ENCODE measurements at regions not wholly inside any gene's neighbourhood (a gene's known extent, or its start where the extent isn't known, plus 50 kb on each side); places are given as distances from the start of the nearest gene placed in this dataset.

GRCh38 chr2:175621821-175622220, 380.2 kb downstream of the LNPK start:
- TF ChIP-seq CTCF (IDR thresholded peaks at IDR 0.05; ENCODE audit: low read depth, low read length), result no peak
- DNase-seq (ENCODE audit: low read depth in 2 of 2), result no peak
- H3K4me3 ChIP-seq (replicated peaks in 1 of 2; ENCODE audit: low read depth in 2 of 2, low read length in 2 of 2), result no peak overlapping the region

- H3K4me3 ChIP-seq (replicated peaks in 1 of 2; ENCODE audit: low read depth in 2 of 2, low read length in 2 of 2), result no peak overlapping the region
- TF ChIP-seq CTCF (IDR thresholded peaks at IDR 0.05; ENCODE audit: low read depth, low read length), result no peak
- DNase-seq (ENCODE audit: low read depth in 2 of 2), result no peak
These were observed 382.0 kb downstream of the LNPK start for GRCh38 chr2:175620106-175620505.

- no peak for DNase-seq (ENCODE audit: low read depth in 2 of 2)
- no peak for TF ChIP-seq CTCF (IDR thresholded peaks at IDR 0.05; ENCODE audit: low read depth, low read length)
- no peak overlapping the region for H3K4me3 ChIP-seq (replicated peaks in 1 of 2; ENCODE audit: low read depth in 2 of 2, low read length in 2 of 2)
These were observed 382.7 kb downstream of the LNPK start for GRCh38 chr2:175619179-175620045.

GRCh38 chr2:175612280-175612679, 389.8 kb downstream of the LNPK start:
- no peak for DNase-seq (ENCODE audit: low read depth in 2 of 2)
- H3K4me3 ChIP-seq (replicated peaks in 1 of 2; ENCODE audit: low read depth in 2 of 2, low read length in 2 of 2), result no peak overlapping the region
- TF ChIP-seq CTCF (IDR thresholded peaks at IDR 0.05; ENCODE audit: low read depth, low read length), result no peak

GRCh38 chr2:175606010-175606841, 395.8 kb downstream of the LNPK start:
- DNase-seq (ENCODE audit: low read depth in 2 of 2), result no peak
- TF ChIP-seq CTCF (IDR thresholded peaks at IDR 0.05; ENCODE audit: low read depth, low read length), result no peak
- no peak overlapping the region for H3K4me3 ChIP-seq (replicated peaks in 1 of 2; ENCODE audit: low read depth in 2 of 2, low read length in 2 of 2)

- TF ChIP-seq CTCF (IDR thresholded peaks at IDR 0.05; ENCODE audit: low read depth, low read length), result no peak
- H3K4me3 ChIP-seq (replicated peaks in 1 of 2; ENCODE audit: low read depth in 2 of 2, low read length in 2 of 2), result no peak overlapping the region
- DNase-seq (ENCODE audit: low read depth in 2 of 2), result no peak
These were observed 396.4 kb downstream of the LNPK start for GRCh38 chr2:175605640-175606009.

Measured in cardiac fibroblast (primary cell).